ENCODE measurements at regions not wholly inside any gene's neighbourhood (a gene's known extent, or its start where the extent isn't known, plus 50 kb on each side); places are given as distances from the start of the nearest gene placed in this dataset.

DNA sequence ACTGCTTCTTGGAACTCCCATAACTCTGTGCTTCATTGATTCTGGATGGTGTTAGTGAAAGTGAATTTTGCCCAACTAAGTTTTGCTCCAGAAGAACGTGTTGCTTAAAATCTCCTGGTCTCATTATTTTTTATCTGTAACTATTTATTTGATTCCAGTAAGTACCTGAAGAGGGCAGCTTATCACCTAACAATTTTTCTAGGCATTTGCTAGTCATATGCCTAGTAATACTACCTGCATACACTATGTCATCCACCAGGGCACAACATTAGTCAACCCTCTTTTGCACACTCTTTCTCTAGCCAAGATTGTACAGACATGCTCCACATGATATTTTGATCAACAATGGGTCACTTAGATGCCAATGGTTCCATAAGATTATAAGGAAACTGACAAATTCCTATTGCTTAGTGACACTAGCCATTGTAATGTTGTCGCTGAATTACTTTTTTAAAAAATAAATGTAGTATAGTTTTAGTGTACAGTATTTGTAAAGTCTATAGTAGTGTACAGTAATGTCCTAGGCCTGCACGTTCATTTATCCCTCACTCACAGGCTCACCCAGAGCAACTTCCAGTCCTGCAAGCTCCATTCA, 499.9 kb upstream of the AADAT start:
- TF ChIP-seq, protein P1, sequence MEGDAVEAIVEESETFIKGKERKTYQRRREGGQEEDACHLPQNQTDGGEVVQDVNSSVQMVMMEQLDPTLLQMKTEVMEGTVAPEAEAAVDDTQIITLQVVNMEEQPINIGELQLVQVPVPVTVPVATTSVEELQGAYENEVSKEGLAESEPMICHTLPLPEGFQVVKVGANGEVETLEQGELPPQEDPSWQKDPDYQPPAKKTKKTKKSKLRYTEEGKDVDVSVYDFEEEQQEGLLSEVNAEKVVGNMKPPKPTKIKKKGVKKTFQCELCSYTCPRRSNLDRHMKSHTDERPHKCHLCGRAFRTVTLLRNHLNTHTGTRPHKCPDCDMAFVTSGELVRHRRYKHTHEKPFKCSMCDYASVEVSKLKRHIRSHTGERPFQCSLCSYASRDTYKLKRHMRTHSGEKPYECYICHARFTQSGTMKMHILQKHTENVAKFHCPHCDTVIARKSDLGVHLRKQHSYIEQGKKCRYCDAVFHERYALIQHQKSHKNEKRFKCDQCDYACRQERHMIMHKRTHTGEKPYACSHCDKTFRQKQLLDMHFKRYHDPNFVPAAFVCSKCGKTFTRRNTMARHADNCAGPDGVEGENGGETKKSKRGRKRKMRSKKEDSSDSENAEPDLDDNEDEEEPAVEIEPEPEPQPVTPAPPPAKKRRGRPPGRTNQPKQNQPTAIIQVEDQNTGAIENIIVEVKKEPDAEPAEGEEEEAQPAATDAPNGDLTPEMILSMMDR (IDR thresholded peaks at IDR 0.05): peak; percentile 40; the same call in 1 of the 2 replicates
- TF ChIP-seq ZFX (IDR thresholded peaks at IDR 0.05; ENCODE audit: borderline replicate concordance): no peak
- no peak overlapping the region for H3K27ac ChIP-seq

DNA sequence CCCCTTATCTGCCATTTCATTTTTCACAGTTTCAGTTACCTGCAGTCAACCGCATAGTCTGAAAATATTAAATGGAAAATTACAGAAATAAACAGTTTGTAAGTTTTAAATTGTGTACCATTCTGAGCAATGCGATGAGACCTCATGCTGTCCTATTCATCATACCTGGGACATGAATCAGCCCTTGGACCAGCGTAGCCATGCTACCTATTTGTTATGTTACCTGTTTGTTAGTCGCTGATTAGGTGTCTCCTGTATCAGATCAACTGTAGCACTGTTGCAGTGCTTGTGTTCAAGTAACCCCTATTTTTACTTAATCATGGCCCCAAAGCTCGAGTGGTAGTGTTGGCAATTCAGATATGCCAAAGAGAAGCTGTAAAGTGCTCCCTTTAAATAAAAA, 492.2 kb upstream of the AADAT start:
- H3K27ac ChIP-seq: no peak overlapping the region
- TF ChIP-seq, protein P1 (IDR thresholded peaks at IDR 0.05): no peak
- no peak for TF ChIP-seq ZFX (IDR thresholded peaks at IDR 0.05; ENCODE audit: borderline replicate concordance)

DNA sequence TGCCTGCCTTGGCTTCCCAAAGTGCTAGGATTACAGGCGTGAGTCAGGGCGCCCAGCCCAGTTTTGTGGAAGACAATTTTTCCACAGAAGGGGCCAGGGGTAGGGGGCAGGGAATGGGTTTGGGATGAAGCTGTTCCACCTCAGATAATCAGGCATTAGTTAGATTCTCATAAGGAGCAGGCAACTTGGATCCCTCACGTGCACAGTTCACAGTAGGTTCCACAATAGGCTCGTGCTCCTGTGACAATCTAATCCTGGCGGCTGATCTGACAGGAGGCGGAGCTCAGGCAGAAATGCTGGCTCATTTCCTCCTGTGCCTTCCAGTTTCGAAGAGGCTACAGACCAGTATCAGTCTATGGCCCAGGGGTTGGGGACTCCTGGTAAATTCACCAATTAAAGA, 491.6 kb upstream of the AADAT start:
- TF ChIP-seq, protein P1 (IDR thresholded peaks at IDR 0.05): no peak
- no peak for TF ChIP-seq ZFX (IDR thresholded peaks at IDR 0.05; ENCODE audit: borderline replicate concordance)
- H3K27ac ChIP-seq: no peak overlapping the region

DNA sequence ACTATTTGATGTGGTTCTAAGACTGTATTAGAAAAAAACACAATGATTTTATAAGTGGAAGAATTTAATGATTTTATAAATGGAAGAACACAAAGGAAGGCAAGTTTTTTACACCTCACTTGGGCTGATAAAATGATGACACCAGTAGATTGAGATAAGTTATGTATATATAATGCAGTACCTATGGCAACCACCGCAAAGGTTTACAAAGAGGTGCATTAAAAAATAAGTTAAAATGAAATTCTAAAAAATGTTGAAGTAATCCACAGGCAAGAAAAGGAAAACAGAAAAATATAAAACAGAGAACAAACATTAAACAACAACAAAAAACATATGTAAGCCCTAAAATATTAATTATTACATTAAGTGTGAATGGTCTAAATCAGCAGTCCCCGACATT, 490.9 kb upstream of the AADAT start:
- TF ChIP-seq, protein P1 (IDR thresholded peaks at IDR 0.05): no peak
- TF ChIP-seq ZFX (IDR thresholded peaks at IDR 0.05; ENCODE audit: borderline replicate concordance): no peak
- no peak overlapping the region for H3K27ac ChIP-seq

DNA sequence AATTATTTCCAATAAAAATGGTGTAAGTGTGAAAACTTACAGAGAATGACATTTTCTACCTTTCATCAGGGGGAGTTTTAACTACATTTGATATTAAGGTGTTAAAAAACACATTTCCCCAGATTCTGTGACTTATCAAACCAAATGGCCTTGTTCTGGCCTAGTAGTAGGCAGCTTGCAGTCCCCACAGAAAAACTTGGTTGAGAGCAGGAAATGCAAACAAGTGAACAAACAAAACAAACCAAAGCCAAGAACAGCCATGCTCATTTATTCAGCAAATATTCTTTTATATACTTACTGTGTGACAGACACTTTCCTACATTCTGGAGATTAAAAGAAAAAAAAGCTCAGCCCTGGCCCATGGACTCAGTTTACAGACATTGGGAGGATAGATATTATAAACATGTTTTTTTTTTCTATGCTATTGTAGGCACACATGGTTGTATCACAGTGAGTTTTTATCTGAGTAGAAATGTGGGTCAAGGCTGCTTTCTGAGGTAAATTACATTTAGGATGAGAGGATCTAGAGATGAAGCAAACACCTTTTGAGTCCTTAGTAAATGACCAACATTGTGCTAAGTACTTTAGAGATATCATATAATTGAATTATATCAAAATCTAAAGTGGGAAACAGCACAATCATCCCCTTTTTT, 449.2 kb upstream of the AADAT start:
- TF ChIP-seq ZFX (IDR thresholded peaks at IDR 0.05; ENCODE audit: borderline replicate concordance): no peak
- H3K27ac ChIP-seq: no peak overlapping the region

DNA sequence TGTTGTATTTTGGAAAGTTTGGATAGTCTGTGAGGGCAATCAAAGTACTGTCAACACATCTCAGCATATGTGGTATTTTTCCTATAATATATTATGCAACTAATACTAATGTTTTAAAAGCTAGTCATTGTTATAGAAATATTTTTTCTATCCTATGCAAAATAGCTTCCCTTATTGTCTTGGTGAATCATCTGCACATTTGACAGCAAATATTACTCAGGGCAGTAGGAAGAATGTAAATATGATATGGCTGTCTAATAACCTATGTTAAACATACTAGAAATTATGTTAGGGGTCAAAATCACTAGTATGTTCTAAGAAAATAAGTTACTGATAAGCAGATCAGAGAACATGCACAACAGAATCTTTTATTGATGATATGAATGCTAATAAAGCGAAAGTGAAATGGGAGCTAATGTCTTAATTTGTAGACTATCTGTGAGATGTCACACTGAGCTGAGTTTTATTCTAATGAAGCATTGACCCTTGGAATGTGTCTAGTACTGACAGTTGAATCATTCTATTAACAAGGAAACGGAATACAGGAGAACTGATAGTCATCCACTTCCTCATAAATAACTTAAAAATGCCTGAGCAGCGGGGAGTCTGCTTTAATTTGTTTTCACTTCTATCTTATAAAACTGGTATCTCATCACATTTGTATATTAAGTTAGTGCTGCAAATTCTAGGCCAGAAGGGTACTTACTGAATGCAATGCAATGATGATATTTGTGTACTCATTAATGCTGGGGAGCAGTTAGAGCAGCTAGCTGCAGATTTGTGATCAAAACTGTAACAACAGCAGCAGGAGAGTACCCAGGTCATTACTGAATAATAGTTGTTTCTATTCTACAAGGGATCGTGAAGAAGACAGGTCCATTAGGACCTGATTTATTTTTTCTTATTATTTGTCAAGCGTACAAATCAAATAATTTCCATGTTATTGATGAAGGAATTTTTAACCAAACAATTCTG, 440.3 kb upstream of the AADAT start:
- TF ChIP-seq, protein P1 (IDR thresholded peaks at IDR 0.05): no peak
- TF ChIP-seq ZFX (IDR thresholded peaks at IDR 0.05; ENCODE audit: borderline replicate concordance): no peak
- no peak overlapping the region for H3K27ac ChIP-seq

DNA sequence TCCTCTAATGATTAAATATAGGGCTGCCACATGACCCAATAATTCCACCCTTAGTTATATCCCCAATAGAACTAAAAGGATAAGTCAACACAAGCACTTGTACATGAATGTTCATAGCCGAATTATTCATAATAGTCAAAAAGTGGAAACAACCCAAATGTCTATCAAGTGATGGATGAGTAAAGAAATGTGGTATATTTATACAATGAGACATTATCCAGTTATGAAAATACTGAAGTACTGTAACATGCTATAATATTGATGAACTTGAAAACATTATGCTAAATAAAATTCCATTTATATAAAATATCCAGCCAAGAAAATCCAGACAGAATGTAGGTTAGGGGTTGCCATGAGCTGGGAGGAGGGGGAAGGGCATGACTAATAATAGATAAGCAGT, 436.7 kb upstream of the AADAT start:
- no peak overlapping the region for H3K27ac ChIP-seq
- no peak for TF ChIP-seq ZFX (IDR thresholded peaks at IDR 0.05; ENCODE audit: borderline replicate concordance)
- TF ChIP-seq, protein P1 (IDR thresholded peaks at IDR 0.05): no peak
